NCI-H128 (cell line): ENCODE measurements at regions not wholly inside any gene's neighbourhood (a gene's known extent, or its start where the extent isn't known, plus 50 kb on each side); places are given as distances from the start of the nearest gene placed in this dataset.

ENCODE experiments used
- DNase-seq: peaks from one replicate; lab custom pipeline; 2025; ENCODE audit not compliant: unreplicated experiment; lab: John Stamatoyannopoulos, UW

DNA sequence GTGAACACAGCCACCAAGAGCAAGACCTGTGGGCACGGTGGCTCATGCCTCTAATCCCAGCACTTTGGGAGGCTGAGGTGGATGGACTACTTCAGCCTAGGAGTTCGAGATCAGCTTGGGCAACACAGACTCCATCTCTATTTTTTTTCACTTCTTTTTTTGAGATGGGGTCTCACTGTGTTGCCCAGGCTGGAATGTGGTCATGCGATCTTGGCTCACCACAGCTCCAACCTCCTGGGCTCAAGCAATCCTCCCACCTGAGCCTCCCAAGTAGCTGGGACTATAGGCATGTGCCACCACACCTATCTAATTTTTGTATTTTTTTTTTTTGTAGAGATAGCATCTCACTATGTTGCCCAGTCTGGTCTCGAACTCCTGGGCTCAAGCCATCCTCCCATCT, 54.4 kb upstream of the SPRED2 start:
- DNase-seq = no peak

DNA sequence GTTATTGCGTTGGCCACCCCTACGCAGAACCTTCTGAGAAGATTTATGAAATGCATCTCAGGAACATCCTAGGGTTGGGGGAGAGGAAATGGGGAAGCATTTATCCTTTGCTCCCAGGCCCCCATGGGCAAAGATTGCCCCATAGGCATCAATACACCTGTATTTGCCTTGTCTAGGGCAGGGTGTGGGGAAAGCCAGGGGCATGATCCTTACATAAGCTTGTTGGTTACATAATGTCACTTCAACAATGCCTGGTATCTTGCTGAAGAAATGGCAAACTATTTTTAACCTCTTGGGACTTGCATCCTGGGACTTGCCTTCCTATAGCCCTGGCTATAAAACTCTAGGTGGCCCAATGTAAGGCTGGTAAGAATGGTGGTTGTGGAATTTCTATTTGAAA, 53.9 kb upstream of the SPRED2 start:
- no peak for DNase-seq

DNA sequence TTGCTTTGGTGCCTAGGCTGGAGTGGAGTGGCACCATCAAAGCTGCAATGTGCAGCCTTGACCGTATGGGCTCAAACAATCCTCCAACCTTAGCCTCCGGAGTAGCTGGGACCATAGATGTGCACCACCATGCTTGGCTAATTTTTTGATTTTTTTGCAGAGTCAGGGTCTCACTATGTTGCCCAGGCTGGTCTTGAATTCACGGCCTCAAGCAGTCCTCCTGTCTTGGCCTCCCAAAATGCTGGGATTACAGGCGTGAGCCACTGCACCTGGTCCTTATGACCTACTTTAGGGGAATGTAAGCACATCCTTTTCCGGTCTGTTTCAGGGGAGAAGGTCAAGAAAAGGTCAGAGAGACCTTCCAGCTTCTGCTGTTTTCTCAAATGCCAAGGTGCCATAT, 53.4 kb upstream of the SPRED2 start:
- no peak for DNase-seq

DNA sequence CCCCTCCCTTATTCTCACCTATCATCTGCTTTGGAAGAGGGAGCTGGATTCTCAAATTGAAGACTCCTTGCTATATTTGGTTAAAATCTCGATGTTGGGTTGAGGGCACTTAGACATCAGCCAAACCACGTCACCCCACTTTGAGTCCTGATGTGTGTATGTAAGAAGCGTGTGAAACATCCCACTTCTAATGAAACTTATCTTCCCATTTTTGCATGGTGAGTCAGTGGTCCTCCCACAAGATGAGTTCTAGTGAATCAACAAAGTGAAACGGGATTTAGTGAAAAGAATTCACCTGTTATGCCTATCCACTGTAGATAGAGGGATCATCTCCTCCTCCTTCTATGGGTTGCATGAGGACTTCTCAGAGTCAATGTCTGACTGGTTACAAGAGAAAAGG, 51.4 kb upstream of the SPRED2 start:
- no peak for DNase-seq

DNA sequence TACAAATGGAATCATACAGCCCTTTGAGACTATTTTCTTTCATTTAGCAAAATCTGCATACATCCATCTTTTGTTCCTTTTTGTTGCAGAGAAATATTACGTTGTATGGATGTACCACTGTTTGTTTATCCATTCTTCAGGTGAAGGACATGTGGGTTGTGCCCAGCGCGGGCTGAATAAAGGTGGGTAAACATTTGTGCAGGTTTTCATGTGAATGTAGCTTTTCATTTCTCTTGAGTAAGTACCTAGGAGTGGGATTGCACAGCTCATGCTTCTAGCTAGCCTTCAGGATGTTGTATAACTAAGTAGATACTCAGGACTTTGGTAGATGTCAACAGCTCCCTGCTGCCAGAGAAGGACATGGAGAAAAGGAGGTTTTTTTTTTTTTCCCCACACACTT, 50.6 kb upstream of the SPRED2 start:
- DNase-seq = no peak
